WTC11 (cell line): ENCODE measurements at regions not wholly inside any gene's neighbourhood (a gene's known extent, or its start where the extent isn't known, plus 50 kb on each side); places are given as distances from the start of the nearest gene placed in this dataset.

Experiments
- ATF2 ChIP-seq: sonication (generic); formaldehyde crosslinking; IDR thresholded peaks from 2 replicates; pipeline ENCODE4 v1.8.1; 2022; ENCODE audit warnings: low read depth, missing genetic modification reagents, borderline replicate concordance
- CTCF ChIP-seq: fragments of 200-600 bp; IDR thresholded peaks from 2 replicates; pipeline ENCODE4 v1.8.0; 2022; ENCODE audit warnings: antibody characterized with exemption
- FOXP4 ChIP-seq: sonication (generic); formaldehyde crosslinking; IDR thresholded peaks from 2 replicates; pipeline ENCODE4 v1.8.0; 2022; ENCODE audit warnings: mild to moderate bottlenecking, missing genetic modification reagents
- NR3C1 ChIP-seq: sonication (generic); formaldehyde crosslinking; conservative IDR thresholded peaks from 2 replicates; pipeline ENCODE4 v1.8.1; 2023; ENCODE audit warnings: low read depth, mild to moderate bottlenecking, missing genetic modification reagents
- ZNF281 ChIP-seq: sonication (generic); formaldehyde crosslinking; IDR thresholded peaks from 2 replicates; pipeline ENCODE4 v1.8.0; 2023; ENCODE audit warnings: mild to moderate bottlenecking, missing genetic modification reagents

GRCh38 chr12:92335831-92336230 is 190.2 kb upstream of the BTG1 start:
- TF ChIP-seq CTCF, result no peak
- TF ChIP-seq FOXP4, result no peak
- no peak for TF ChIP-seq ZNF281 (CRISPR knock-in tag)
- TF ChIP-seq NR3C1, result no peak
- no peak for TF ChIP-seq ATF2
